ENCODE measurements at regions not wholly inside any gene's neighbourhood (a gene's known extent, or its start where the extent isn't known, plus 50 kb on each side); places are given as distances from the start of the nearest gene placed in this dataset.

- TF ChIP-seq EZH2 (IDR thresholded peaks at IDR 0.05; ENCODE audit: low read length, missing control alignments) (no peak), CTCF (conservative IDR thresholded peaks at IDR 0.05 in 1 of 2, IDR thresholded peaks at IDR 0.05 in 1 of 2; ENCODE audit: low read depth in 1 of 2, low read length in 2 of 2) (no peak)
These were observed 225.1 kb downstream of the TMEM182 start for GRCh38 chr2:102986826-102987490.

Measured in fibroblast of lung (primary cell).